ENCODE measurements at regions not wholly inside any gene's neighbourhood (a gene's known extent, or its start where the extent isn't known, plus 50 kb on each side); places are given as distances from the start of the nearest gene placed in this dataset.

DNA sequence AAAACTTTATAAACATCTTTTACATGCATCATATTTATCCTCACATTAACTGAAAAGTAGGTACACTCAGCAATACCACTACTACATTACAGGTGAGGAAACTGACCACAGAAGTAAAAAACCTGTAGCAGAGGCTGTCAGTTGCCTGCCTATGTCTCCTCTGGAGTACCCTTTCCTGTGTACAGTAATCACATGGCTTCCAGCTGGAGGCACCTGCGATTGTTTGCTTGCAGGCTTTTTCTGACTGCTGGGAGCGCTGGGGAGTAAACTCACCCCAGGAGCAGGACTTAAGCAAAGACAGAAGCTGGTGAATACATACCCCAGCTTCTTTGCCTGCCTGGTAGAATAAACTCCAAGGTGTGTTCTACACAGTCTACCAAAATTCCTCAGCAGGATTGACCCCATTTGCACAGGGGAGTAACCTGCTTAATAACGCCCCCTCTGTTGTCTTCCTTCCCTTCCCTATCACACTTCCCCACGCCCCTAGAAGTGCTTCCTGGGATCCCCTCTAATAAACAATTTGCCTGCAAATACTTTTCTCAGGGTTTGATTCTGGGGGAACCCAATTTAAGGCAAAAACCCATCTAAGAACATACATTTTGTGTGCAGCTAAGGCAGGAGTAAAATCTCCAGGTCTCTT lies 138.9 kb downstream of the PTH2R start:
- H3K27ac ChIP-seq: no peak overlapping the region
- DNase-seq (no peak), ATAC-seq (no peak)
- H3K27me3 ChIP-seq (ENCODE audit: insufficient read depth in 3 of 3, low read length in 2 of 3): no peaks in the 10 kb centered on the region
- no peaks in the 10 kb centered on the region for H3K9me3 ChIP-seq
- WGBS, 3 donors: 29 to 32% (median 30%) methylated on average over 4 of the region's 4 CpGs
- TF ChIP-seq CTCF (IDR thresholded peaks at IDR 0.05): no peak
- no peak overlapping the region for H3K4me3 ChIP-seq
- intact Hi-C loops (cut with DNase I): no loop called here
- H3K36me3 ChIP-seq (ENCODE audit: insufficient read depth in 1 of 2, low read depth in 1 of 2): no peaks in the 10 kb centered on the region
- no peaks in the 10 kb centered on the region for H3K4me1 ChIP-seq

DNA sequence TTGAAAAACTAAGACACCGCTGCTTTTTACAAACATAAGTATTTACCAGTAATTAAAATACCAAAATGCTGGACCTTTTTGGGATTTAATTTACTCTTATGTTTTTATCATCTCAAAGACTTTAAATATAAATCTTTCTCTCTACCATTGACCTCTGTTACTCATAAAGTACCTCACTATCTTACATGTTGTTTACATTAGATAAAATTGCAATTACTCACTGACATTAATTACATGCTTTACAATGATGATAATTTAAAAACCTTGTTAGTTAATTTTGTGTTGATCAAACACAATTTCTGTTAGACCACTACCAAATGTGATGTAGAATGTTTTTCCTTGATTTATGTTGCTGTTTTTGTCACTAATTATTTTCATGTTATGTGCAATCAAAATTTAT lies 139.5 kb downstream of the PTH2R start:
- intact Hi-C loops (cut with DNase I): no loop called here

DNA sequence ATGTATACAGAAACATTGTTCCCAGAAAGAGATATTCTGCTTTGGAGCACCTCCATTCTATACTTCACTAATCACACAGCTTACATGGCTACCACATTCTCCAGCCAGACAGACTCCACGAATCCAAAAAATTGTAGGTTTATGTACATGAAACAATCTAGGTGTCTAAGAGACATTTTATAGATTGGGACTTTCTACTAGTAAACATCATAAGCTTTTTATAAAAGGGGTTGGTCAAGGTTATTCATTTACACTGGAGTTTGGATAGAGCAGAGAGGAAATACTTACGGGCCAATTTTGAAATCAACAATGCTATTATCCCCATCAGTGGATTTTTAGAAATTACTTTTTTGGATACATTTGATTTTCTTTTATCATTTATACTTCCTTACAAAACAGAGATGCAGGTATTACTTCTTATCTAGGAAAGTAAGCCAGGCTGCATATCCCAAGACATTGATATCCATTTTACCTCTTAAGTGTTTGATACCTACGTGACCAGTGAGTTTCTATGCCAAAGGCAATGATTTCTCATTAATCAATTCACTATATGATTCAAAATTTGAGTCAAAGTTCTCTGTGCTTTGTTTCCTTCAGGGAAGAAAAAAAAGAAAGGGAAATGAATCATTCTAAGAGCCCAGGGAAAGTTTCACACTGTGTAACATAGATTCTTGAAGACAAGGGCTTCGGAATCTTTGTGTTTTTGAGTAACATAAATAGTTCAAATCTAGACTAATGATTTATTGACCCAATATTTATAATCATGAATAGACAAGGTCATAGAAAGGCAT lies 140.5 kb downstream of the PTH2R start:
- intact Hi-C loops (cut with DNase I): no loop called here
- 77 to 79% (median 79%) methylated on average over 4 of the region's 4 CpGs for WGBS, 3 donors
- Histone ChIP-seq H3K9me3 (no peaks in the 10 kb centered on the region), H3K27ac (no peak overlapping the region), H3K36me3 (ENCODE audit: insufficient read depth in 1 of 2, low read depth in 1 of 2) (no peaks in the 10 kb centered on the region), H3K27me3 (ENCODE audit: insufficient read depth in 3 of 3, low read length in 2 of 3) (no peaks in the 10 kb centered on the region), H3K4me3 (no peak overlapping the region), H3K4me1 (no peaks in the 10 kb centered on the region)
- no peak for TF ChIP-seq CTCF (IDR thresholded peaks at IDR 0.05)
- ATAC-seq (no peak), DNase-seq (no peak)

More for the DNA sequence above, 139.5 kb downstream of the PTH2R start:
- H3K9me3 ChIP-seq: no peaks in the 10 kb centered on the region
- H3K27ac ChIP-seq: no peak overlapping the region
- H3K4me1 ChIP-seq: no peaks in the 10 kb centered on the region
- no peaks in the 10 kb centered on the region for H3K27me3 ChIP-seq (ENCODE audit: insufficient read depth in 3 of 3, low read length in 2 of 3)
- no peak for TF ChIP-seq CTCF (IDR thresholded peaks at IDR 0.05)
- H3K36me3 ChIP-seq (ENCODE audit: insufficient read depth in 1 of 2, low read depth in 1 of 2): no peaks in the 10 kb centered on the region
- 81 to 97% (median 96%) methylated on average over 1 of the region's 1 CpG for WGBS, 3 donors
- DNase-seq (no peak), ATAC-seq (no peak)
- no peak overlapping the region for H3K4me3 ChIP-seq

- DNase-seq (no peak), ATAC-seq (no peak)
- no peaks in the 10 kb centered on the region for H3K9me3 ChIP-seq
- H3K27ac ChIP-seq: no peak overlapping the region
- WGBS, 3 donors: 74 to 76% (median 75%) methylated on average over 3 of the region's 3 CpGs
- no peak for TF ChIP-seq CTCF (IDR thresholded peaks at IDR 0.05)
- H3K27me3 ChIP-seq (ENCODE audit: insufficient read depth in 3 of 3, low read length in 2 of 3): no peaks in the 10 kb centered on the region
- H3K4me3 ChIP-seq: no peak overlapping the region
- H3K36me3 ChIP-seq (ENCODE audit: insufficient read depth in 1 of 2, low read depth in 1 of 2): no peaks in the 10 kb centered on the region
- intact Hi-C loops (cut with DNase I): no loop called here
- H3K4me1 ChIP-seq: no peaks in the 10 kb centered on the region
Measured at GRCh38 chr2:208548700-208549099, 142.1 kb downstream of the PTH2R start.
